Smooth muscle cell of the brain vasculature (primary cell): ENCODE measurements at regions not wholly inside any gene's neighbourhood (a gene's known extent, or its start where the extent isn't known, plus 50 kb on each side); places are given as distances from the start of the nearest gene placed in this dataset.

ENCODE experiments used
- DNase-seq: peaks from one replicate; pipeline ENCODE4 v3.0.0-alpha.2; 2012; ENCODE audit warnings: low read depth, low spot score

DNA sequence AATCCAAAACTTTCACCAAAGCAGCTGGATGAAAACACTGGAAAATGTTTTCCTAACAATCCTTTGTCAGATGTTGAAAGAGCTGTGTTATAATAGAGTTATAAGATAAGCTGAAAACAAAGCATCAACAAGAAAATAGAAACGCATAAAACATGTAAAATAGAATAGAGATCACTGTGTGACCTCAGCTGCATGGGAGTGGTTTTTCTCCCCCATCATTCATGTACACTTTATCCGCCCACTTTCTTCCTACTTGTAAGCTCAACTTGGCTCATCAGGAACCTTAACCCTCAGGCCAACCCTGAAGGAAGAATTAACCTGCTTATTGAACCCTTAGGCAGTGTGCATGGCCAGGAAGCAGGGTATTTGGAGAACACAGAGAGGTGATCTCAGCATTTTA, 238.5 kb upstream of the PMFBP1 start:
- no peak for DNase-seq

DNA sequence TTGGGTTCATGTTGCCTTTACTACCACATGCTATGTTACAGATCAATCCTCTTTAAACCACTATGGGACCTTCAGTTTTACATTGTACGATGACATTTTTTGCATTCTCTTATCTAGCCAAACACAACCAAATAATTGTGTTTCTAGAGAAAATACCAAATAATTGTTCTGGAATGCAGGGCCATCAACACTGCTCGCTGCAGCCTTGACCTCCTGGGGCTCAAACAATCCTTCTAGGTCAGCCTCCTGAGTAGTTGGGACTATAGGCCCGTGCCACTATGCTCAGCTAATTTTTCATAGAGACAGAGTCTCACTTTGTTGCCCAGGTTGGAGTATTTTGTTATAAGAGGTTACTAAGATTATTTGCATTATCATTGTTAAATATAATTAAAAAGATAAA, 237.5 kb upstream of the PMFBP1 start:
- no peak for DNase-seq

DNA sequence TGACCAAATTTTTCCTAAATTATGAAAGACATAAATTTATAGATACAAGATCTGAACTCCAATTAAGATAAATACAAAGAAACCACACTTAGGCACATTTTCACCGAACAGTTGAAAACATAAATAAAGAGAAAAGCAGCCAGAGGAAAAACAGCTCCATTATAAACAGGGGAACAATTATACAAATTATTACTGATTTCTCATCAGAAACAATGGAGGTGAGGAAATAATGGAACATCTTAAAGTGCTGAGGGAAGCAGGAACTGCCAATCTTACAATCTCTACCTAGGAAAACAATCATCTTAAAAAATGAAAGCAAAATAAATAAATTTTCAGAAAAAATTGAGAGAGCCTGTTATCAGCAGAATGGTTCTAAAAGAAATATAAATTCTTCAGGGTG, 234.4 kb upstream of the PMFBP1 start:
- no peak for DNase-seq

DNA sequence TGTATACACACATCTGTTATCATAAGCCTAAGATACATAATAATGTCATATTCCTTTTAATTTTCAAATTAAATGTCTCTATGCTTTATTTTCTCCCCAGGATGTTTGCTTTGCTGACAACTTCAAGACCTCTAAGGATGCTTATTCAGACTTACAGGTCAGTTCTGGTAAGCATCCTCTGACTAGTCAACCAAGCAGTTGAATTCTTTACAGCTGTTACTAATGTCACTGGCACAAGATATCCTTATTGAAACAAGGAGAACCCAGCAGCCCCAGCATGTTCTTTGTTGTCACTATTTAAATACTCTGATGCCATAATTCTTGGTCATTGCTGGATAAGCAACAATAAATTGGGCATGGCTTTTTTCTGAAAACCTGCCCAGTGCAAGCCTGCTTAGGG, 232.3 kb upstream of the PMFBP1 start:
- no peak for DNase-seq

DNA sequence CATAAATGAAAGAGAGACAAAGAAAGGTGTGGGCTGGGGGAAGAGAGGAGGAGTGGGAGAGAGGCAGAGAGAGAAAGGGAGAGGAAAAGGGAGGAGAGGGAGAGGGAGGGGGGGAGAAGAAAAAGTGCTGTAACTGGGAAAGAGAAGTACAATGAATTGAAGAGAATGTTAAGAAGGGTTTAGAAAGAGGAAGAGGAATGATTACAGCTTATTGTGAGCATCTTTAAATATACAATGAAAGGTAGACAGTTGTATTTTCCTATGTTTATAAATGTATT, 229.1 kb upstream of the PMFBP1 start:
- no peak for DNase-seq

DNA sequence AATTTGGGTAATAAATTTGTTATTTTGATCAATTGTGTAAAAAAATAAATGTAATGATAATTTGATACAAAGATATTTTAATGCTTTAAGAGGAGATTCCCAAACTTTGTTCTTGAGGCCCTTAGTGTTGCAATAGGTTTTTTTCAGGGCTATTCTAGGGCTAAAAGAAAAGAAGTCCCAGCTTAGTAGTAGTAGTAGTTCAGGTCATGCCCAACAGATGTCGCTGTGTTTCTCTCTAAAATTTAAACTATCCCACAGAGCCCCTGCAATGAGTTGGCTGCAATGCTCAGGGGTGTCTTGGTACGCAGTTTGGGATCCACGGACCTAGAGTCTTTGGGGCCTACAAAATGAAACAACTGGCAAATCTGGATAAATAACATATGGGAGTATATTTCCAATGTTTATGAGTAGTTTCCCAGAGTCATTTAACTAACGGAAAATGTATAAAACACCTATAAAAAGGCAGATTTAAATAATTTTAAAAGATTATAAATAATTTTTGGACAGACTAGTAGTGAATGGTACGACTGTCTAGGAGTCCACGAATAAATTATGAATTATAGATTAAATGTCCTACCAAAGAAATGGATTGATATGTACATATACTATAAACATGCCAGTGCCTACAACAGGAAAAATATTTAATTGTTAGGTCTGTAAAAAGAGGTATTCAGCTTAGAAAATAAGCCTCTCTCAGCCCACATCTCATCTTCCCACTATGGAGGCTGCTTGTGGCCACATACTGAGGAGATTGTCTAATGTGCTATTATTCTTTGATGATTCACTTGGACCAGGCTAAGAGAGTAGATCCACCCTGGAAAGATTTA, 228.5 kb upstream of the PMFBP1 start:
- no peak for DNase-seq

DNA sequence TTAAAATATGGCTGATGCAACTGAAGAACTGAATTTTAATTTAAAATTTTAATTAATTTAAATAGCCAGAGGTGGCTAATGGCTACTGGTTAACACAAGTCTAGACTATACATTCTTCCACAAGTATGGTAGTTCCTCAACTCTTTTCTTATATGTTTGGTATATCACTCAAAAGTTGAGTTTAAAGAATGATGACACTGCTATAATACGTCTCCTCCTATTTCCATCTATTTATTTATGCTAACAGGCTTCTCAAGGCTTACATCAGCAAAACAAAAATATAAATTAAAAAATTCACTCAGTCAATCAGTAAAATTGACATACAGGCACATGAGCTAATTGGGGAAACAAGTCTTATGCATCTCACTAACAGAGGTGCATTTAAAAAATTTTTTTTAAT, 227.9 kb upstream of the PMFBP1 start:
- no peak for DNase-seq

DNA sequence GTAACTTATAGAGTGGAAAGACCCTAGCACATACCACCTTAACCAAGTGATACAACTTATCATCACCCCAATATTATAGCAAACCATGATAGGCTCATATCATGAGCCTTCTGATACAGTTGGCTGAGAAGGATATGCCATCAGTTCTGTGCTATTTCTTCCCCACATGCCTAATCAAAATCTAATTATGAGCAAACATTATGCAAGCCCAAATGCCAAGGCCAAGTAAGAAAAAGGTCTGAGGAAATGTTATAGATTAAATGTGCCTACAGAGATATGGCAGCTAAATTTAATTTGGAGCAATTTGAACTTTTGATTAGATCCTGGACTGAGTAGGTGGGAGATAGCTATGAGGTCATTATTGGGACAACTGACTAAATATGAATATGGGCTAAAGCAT, 225.9 kb upstream of the PMFBP1 start:
- no peak for DNase-seq

DNA sequence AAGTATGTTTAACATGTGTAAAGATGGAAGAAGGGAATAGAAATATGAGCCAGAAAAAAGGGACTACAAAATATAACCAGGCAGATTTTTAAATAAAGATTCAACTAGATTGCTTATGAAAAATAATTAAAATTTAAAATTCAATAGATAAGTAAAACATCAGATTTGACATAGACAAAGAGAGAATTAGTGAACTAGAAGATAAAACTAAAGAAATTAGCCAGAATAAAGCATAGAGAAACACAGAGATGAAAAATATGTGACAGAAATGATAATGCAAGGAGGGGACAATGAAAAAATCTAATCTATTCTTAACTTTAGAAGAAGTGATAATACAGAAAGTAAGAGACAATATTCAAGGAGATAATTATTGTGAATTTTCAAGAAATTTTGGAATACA, 222.6 kb upstream of the PMFBP1 start:
- DNase-seq = no peak

DNA sequence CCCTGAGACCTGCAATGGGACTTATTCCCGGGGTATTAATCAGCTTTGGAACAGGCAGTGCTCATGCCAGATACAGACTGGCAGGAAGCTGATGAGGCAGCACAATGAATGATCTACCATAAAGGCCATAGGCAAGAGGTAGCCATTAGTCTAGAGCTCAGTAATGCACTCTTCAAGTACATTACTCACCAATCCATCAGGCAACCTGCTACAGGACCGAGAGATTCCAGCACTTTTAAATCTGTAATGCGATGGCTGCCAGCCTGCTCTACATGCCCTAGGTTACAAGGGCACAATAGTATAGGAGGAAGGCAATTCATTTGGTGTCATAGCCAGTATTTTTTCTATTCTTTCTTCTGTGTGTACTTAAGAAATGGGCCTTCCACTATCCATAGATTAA, 217.8 kb upstream of the PMFBP1 start:
- DNase-seq = no peak

DNA sequence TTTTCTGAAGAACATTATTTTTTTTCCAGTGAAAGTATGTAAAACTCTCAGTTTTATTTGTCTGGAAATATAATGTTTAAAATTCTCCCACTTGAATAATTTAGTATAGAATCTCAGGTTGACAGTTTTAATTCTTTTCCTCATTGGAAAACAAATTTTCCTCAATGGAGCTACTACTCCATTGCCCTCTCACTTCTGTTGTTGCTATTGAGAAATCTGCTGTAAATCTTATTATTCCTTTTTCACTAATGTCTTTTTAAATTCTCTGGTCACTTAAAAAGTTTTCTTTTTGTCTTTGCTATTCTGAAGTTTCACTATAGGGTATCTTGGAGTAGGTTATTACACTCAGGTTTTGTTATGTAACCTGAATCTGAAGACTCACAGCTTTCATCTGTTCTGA, 216.1 kb upstream of the PMFBP1 start:
- no peak for DNase-seq

DNA sequence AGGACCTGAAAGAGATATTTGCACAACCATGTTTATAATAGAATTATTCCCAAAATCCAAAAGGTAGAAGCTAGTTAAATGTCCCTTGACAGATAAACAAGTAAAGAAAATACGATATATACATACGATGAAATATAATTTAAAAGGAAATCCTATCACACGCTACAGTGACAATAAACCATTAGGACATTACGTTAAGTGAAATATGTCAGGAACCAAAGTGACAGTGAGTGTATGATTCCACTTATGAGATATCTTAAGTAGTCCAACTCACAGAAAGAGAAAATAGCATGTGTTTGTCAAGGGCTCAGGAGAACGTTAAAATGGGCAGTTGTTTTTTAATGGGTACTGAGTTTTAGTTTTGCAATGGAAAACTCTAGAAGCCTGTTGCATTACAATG, 212.7 kb upstream of the PMFBP1 start:
- no peak for DNase-seq

DNA sequence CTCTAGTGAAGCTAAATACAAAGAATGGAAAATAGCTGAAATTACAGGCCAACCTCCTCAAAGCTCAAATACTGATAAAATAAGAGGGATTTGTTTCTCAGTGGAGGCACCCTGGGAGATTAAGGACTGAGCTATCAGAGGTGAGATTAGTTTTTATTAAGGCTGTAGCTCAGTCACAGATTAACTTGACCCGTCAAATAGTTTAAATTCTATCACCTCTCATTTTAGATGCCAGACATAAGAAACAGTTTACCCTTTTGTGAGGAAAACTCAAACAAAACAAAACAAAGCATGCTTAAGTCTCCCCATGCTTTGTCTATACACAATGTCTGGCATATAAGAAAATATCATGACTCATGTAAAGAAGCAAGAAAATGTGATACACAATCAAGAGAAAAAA, 208.3 kb upstream of the PMFBP1 start:
- no peak for DNase-seq

DNA sequence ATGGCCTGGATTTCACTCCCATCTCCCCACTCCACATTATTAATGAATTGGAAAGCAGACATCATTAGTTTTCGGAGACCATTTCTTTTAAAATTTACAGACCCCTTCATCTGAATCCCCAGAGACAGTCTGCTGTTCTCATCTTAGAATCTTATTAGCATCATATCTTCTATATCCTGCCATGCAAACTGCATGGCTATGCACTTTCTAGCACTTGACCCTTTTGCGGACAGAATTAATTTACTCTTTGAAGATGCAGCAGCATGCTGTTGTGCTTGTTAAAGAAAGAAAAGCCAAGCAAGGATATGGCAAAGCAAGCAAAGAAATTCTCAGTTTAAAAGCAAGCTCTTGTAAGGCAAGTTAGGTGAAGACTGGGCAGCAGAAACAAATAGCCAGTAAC, 201.2 kb upstream of the PMFBP1 start:
- DNase-seq = no peak

DNA sequence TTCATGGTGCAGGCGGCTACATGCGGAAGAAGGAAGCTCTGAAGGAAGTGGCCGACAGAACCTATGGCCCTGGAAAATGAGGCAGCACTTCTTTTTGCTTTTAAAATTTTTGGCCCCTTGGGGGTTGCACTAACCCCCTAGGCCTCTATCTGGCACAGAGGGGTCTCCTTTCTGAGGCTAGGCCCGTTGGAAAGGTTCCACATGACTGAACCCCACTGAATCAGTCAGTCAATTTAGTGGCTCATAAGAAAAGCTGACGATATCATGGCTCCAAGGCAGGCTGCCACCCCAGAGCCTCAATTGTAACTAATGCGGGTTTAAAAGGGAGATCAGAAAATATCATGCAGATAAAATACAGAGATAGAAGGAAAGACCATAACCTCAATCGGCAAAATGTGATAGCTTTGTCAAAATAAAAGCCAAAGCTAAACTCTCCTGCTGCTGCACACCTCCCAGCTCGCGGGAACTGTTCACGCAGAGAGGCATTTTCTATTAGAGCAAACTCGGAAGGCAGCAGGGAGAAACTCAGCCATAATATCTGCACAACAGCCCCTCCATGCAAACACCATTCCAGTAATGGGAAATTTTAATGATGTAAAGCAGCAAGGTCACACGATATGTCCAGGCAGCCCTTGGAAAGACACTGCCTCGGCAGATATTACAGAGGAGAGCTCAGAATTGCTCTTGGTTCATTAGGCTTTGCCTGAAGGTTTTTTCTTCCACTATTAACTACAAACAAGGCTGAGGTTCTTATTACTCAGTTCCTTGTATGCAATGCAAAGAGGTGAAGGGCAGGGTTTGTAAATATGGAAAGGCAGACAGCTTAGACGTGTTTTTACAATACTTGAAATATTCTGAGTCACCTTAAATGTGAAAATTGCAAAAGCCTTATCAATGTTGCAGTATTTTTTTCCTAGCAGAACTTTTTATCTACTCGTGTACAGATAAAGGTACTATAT, 200.4 kb upstream of the PMFBP1 start:
- DNase-seq = no peak

DNA sequence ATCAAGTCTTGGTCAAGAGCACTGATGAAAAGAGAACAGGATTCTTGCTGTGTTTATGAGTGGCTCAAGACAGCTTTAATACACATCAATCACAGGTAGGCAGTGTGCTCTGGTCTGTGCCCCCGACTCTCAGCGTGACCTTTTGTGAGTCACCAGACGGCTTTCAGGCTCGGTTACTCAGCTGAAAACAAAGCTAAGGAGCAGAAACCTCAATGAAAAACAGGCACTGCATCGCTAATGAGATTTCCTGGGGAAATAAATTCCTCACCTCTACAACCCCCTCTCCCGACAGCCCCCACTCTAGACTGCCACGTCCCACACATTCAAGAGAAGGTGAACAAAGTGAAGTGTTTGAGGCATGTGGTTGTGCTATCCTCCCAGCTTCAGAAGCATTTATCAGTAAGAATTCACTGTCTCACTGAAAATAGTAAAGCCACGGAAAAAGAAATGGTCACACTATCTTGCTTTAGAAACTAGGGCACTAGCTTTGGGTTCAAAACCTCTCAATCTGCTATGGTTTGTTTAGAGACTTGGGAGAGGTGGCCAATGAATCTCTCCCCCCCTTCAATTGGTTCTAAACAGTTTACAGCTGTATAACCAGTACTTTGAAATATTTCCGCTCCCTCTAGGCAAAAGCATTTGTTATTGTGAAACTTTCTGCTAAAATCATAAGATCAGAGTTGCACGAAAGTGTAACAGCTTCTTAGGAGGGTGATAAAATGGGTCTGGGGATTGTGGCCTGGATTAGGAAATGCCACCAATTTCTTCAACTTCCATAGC, 199.5 kb upstream of the PMFBP1 start:
- DNase-seq = no peak

DNA sequence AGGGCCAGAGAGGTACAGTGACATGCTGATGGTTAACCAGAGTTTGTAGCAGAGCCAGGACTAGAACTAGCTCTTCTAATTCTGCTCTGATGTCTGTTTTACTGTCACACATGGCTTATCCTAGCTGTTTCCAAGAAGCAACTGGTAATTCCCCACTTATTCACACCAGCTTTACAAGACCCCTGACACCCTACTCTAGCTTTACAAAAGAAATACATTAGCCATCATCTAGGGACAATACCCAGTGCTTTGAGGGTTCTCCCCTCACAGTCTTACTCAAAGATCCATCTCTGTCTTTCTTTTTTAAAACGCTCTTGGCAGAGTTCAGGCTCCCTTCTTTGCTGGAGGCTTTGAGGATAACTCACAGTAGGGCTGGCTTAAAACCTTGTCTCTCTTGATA, 197.3 kb upstream of the PMFBP1 start:
- DNase-seq = no peak

DNA sequence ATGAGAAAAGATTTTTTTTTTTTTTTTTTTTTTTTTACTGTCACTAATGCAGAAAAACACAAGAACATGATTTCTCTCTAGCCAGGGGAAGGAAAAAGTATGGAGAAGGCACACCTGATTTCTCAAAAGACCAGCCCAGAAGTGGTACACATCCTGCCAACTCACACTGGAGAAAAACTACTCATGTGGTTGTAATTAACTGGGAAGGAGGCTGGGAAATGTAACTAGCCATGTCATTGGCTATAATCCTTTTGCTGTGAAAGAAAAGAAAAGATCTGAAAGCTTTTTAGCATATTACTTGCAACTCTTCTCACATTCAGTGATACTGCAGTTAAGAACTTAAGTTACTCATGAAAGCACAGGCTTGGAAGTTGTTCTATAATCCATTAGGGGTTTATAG, 195.9 kb upstream of the PMFBP1 start:
- DNase-seq = no peak

DNA sequence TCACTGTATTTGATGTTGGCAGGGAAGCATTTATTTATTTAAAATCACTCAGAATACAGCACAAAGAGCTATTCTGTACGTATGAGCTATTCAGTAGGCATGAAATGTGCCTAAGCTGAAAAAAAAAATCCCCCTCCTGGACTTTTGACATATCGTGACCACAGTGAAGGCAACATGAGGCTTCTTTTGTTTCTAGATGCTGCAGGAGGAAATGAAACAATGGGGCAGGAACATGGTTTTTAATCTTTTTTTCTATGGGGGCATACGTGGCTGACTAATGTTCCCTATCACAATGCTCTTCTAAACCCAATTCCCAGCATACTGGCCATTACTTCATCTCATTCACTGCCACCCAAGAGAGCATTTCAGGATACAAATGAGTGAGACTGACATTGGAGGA, 191.0 kb upstream of the PMFBP1 start:
- no peak for DNase-seq

DNA sequence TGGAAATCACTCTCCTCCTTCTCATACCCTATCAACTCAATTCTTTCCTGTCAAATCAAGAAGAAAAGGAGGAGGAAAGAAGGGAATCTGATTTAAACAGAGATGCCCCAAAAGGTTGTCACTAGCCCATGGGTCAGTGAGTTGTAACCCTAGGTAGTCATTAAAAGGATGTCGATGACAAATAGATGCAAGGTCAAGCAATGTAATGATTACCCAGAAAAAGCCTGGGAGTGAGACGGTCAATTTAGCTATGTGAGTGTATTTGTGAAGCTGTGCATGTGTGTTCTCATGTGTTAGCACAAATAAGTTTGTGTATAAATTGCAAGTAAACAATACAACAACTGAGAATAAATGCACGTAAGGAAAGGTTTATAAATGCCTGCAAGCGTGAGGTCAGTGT, 190.5 kb upstream of the PMFBP1 start:
- DNase-seq = no peak

DNA sequence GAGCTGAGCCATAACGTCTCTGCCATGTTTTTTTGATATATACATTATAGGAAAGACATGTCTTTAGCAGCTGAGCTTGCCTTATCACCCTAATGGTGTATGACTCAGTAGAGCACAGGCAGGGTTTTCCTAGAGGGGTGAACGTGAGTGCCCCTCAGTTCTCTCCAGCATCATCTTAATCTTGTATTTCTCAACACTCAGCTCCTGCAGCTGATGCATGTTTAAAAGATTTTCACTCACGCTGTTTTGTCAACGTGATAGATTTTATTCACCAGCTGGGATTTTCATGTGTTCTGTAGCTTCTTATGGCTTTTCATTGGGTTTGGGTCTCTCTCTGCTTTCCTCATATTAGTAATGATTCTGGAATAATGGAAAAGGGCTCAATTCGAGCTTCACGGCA, 186.0 kb upstream of the PMFBP1 start:
- DNase-seq = no peak

DNA sequence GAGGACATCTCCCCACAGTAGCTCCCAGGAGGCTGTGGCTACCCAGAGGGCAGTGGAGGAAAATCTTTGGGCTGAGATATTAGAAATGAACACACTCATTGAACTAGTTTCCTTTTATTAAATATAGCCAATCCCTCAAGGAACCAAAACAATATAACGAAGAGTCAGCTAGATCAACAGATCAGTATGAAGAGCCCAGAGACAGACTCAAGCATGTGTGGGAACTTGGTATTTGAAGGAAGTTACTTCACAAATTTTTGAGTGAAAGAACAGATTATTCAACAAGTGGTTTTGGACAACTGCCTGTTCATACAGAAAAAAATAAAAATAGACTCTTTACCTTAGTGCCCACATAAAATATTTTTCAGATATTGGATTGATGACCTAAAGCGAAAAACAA, 183.6 kb upstream of the PMFBP1 start:
- no peak for DNase-seq
